ENCODE measurements at regions not wholly inside any gene's neighbourhood (a gene's known extent, or its start where the extent isn't known, plus 50 kb on each side); places are given as distances from the start of the nearest gene placed in this dataset.

- FAIRE-seq (no peak), DNase-seq (ENCODE audit: low read depth in 1 of 2, low spot score in 2 of 2) (no peak)
- Histone ChIP-seq H4K5ac (ENCODE audit: insufficient read length, low read depth, low read length) (no peak overlapping the region), H2BK20ac (ENCODE audit: low read length) (no peak overlapping the region), H3K23ac (ENCODE audit: insufficient read length) (no peak overlapping the region), H3K14ac (ENCODE audit: insufficient read length) (no peak overlapping the region), H3K27ac (ENCODE audit: low read depth, low read length) (no peak overlapping the region), H2BK120ac (replicated peaks; ENCODE audit: low read depth, low read length) (no peak overlapping the region), H2BK5ac (ENCODE audit: low read depth, low read length) (no peak overlapping the region), H3K4me2 (ENCODE audit: insufficient read depth in 1 of 2, low read depth in 2 of 2, low read length in 2 of 2) (no peak overlapping the region), H3K4me1 (replicated peaks in 1 of 4; ENCODE audit: control insufficient read depth in 3 of 4, insufficient read depth in 4 of 4, low read length in 3 of 4) (no peaks in the 10 kb centered on the region), H3K79me2 (ENCODE audit: control insufficient read depth in 1 of 2, insufficient read depth in 2 of 2, low read length in 2 of 2) (no peaks in the 10 kb centered on the region), H3K79me1 (ENCODE audit: low read depth, low read length) (no peaks in the 10 kb centered on the region), H2BK12ac (ENCODE audit: low read depth, low read length) (no peak overlapping the region), H3K23me2 (ENCODE audit: low read depth, low read length) (no peaks in the 10 kb centered on the region), H3K18ac (ENCODE audit: extremely low read depth, low read length) (no peak overlapping the region), H3K56ac (replicated peaks; ENCODE audit: insufficient read length, low read depth, low read length) (no peak overlapping the region), H2AFZ (ENCODE audit: low read length) (no peak overlapping the region), H4K91ac (replicated peaks; ENCODE audit: insufficient read length, low read length) (no peak overlapping the region), H4K8ac (ENCODE audit: extremely low read depth, insufficient read depth, low read length) (no peak overlapping the region), H3K36me3 (ENCODE audit: control insufficient read depth in 2 of 4, insufficient read depth in 4 of 4, low read length in 3 of 4) (no peaks in the 10 kb centered on the region), H3K4ac (replicated peaks; ENCODE audit: insufficient read length, low read depth, low read length) (no peak overlapping the region), H3K9me3 (ENCODE audit: insufficient read depth in 2 of 2, low read depth in 1 of 2, low read length in 1 of 2) (no peaks in the 10 kb centered on the region), H3K4me3 (ENCODE audit: extremely low read depth in 1 of 4, insufficient read depth in 2 of 4, low read depth in 3 of 4, low read length in 4 of 4) (no peak overlapping the region), H2AK5ac (ENCODE audit: low read depth, low read length) (no peak overlapping the region), H4K20me1 (replicated peaks in 1 of 2; ENCODE audit: control insufficient read depth in 1 of 2, insufficient read depth in 2 of 2, low read length in 2 of 2) (no peaks in the 10 kb centered on the region), H3K27me3 (replicated peaks in 1 of 4; ENCODE audit: control insufficient read depth in 3 of 4, extremely low read depth in 1 of 4, insufficient read depth in 3 of 4, low read length in 3 of 4) (no peaks in the 10 kb centered on the region), H3K9ac (replicated peaks in 1 of 4; ENCODE audit: extremely low read depth in 1 of 4, low read depth in 3 of 4, low read length in 3 of 4) (no peak overlapping the region), H2BK15ac (ENCODE audit: low read length) (no peak overlapping the region)
- POLR2A ChIA-PET (ENCODE audit: partially characterized antibody): no interaction called here
- CTCF ChIA-PET (ENCODE audit: partially characterized antibody): interaction anchor here (0.6 kb wide), 1 partner anchor 67 kb away, joined by 3 read pairs; no protein-coding TSS in a partner anchor
- TF ChIP-seq CHD7 (IDR thresholded peaks at IDR 0.05; ENCODE audit: insufficient replicate concordance, low read length) (no peak), CHD2 (IDR thresholded peaks at IDR 0.05; ENCODE audit: low read length) (no peak)
These were observed 255.6 kb upstream of the UGT8 start for GRCh38 chr4:114343015-114343414.

All from H1 (cell line).